Body of pancreas (tissue), 4 donors: ENCODE measurements at regions not wholly inside any gene's neighbourhood (a gene's known extent, or its start where the extent isn't known, plus 50 kb on each side); places are given as distances from the start of the nearest gene placed in this dataset.

ENCODE experiments used
- ATAC-seq: fragments of 150-250 bp; one replicate; pipeline ENCODE4 v1.9.1; 2016
- DNase-seq, 4 donors: peaks; one replicate each; pipeline ENCODE4 v3.0.0-alpha.2; 2019
- H3K27ac ChIP-seq, 4 donors: fragments of 200-600 bp; sonication (generic); 1 replicate in 3 of 4; 2 replicates in 1 of 4; pipeline versions ENCODE4 v1.5.1 to v1.6.1; 2016 to 2019; ENCODE audit warnings: mild to moderate bottlenecking in 1 of 4, mixed read lengths in 1 of 4, moderate library complexity in 1 of 4
- H3K27me3 ChIP-seq, 2 donors: fragments of 200-600 bp; sonication (generic); one replicate each; pipeline ENCODE4 v1.6.0; 2016; ENCODE audit warnings: mild to moderate bottlenecking in 1 of 2
- H3K36me3 ChIP-seq, 2 donors: fragments of 200-600 bp; sonication (generic); replicated peaks in 1 of 2; 2 replicates each; pipeline ENCODE4 v1.5.1; 2016; ENCODE audit warnings: low read depth in 2 of 2; ENCODE audit not compliant: insufficient read depth in 1 of 2
- H3K4me1 ChIP-seq: fragments of 200-600 bp; sonication (generic); one replicate; pipeline ENCODE4 v1.6.0; 2016
- H3K4me3 ChIP-seq, 2 donors: fragments of 200-600 bp; sonication (generic); 1 replicate in 1 of 2; 2 replicates in 1 of 2; pipeline ENCODE4 v1.5.1; 2016 to 2019
- H3K9me3 ChIP-seq, 3 donors: fragments of 200-600 bp; sonication (generic); 1 replicate in 2 of 3; 2 replicates in 1 of 3; pipeline ENCODE4 v1.5.1; 2016
- CTCF ChIP-seq, 7 experiments: fragments of 450-650 bp in 4 of 7; fragments of 200-600 bp in 3 of 7; sonication (generic) in 3 of 7; IDR thresholded peaks; one replicate each; pipeline ENCODE4 v1.5.1; 2016 to 2019; ENCODE audit warnings: antibody characterized with exemption in 7 of 7
- POLR2A ChIP-seq, 3 donors: fragments of 450-650 bp; IDR thresholded peaks; one replicate each; pipeline ENCODE4 v1.6.1; 2016; ENCODE audit warnings: antibody characterized with exemption in 3 of 3, mild to moderate bottlenecking in 2 of 3
- WGBS, 2 donors: methylation state at CpG; one replicate each; pipeline ENCODE4 v1.1.5; 2017; 5-methylcytosine and 5-hydroxymethylcytosine counted together
- intact Hi-C: fragments of 100-400 bp; cut with DNase I; formaldehyde crosslinking; loops from one replicate; pipeline ENCODE4 v1.15.1; 2023

- intact Hi-C loops = no loop called here
Measured at GRCh38 chr3:176442326-176442725, 755.0 kb downstream of the TBL1XR1 start.

GRCh38 chr3:176439729-176440128, 757.6 kb downstream of the TBL1XR1 start:
- H3K36me3 ChIP-seq = no peaks in the 10 kb centered on the region
- no peaks in the 10 kb centered on the region for H3K27me3 ChIP-seq
- intact Hi-C loops = no loop called here
- no peak for DNase-seq
- H3K27ac ChIP-seq = no peak overlapping the region
- no peaks in the 10 kb centered on the region for H3K9me3 ChIP-seq
- no peak for TF ChIP-seq POLR2A (IDR thresholded peaks at IDR 0.05)
- no peak for TF ChIP-seq CTCF (IDR thresholded peaks at IDR 0.05)
- ATAC-seq = no peak
- H3K4me3 ChIP-seq = no peak overlapping the region
- no peaks in the 10 kb centered on the region for H3K4me1 ChIP-seq
- WGBS, 2 donors = 46 to 54% methylated on average over 2 of the region's 2 CpGs

More at GRCh38 chr3:176442326-176442725, 755.0 kb downstream of the TBL1XR1 start:
- Histone ChIP-seq H3K36me3 (no peaks in the 10 kb centered on the region), H3K27ac (no peak overlapping the region), H3K4me1 (no peaks in the 10 kb centered on the region), H3K4me3 (no peak overlapping the region), H3K9me3 (no peaks in the 10 kb centered on the region), H3K27me3 (no peaks in the 10 kb centered on the region)
- no peak for ATAC-seq
- DNase-seq = no peak
- no peak for TF ChIP-seq POLR2A (IDR thresholded peaks at IDR 0.05)
- TF ChIP-seq CTCF (IDR thresholded peaks at IDR 0.05) = no peak

- no peak for DNase-seq
- H3K4me1 ChIP-seq = no peaks in the 10 kb centered on the region
- no peaks in the 10 kb centered on the region for H3K9me3 ChIP-seq
- intact Hi-C loops = no loop called here
- H3K36me3 ChIP-seq = no peaks in the 10 kb centered on the region
- 58% methylated on average over 6 of the region's 6 CpGs for WGBS, 2 donors
- no peak for TF ChIP-seq POLR2A (IDR thresholded peaks at IDR 0.05)
- TF ChIP-seq CTCF (IDR thresholded peaks at IDR 0.05) = no peak
- H3K27ac ChIP-seq = no peak overlapping the region
- H3K4me3 ChIP-seq = no peak overlapping the region
- ATAC-seq = no peak
- no peaks in the 10 kb centered on the region for H3K27me3 ChIP-seq
Measured at GRCh38 chr3:176431991-176432390, 765.3 kb downstream of the TBL1XR1 start.

- intact Hi-C loops = no loop called here
- ATAC-seq (no peak), DNase-seq (no peak)
- H3K4me1 ChIP-seq = no peaks in the 10 kb centered on the region
- H3K9me3 ChIP-seq = no peaks in the 10 kb centered on the region
- 28 to 33% methylated on average over 5 of the region's 5 CpGs for WGBS, 2 donors
- no peak overlapping the region for H3K4me3 ChIP-seq
- H3K27me3 ChIP-seq = no peaks in the 10 kb centered on the region
- no peak for TF ChIP-seq POLR2A (IDR thresholded peaks at IDR 0.05)
- no peak for TF ChIP-seq CTCF (IDR thresholded peaks at IDR 0.05)
- H3K36me3 ChIP-seq = no peaks in the 10 kb centered on the region
- H3K27ac ChIP-seq = no peak overlapping the region
Measured at GRCh38 chr3:176431038-176431418, 766.3 kb downstream of the TBL1XR1 start.

- ATAC-seq (peak; percentile 52), DNase-seq (peak in 2 of 4 donors; percentile 7 to 13)
- Histone ChIP-seq H3K27ac (no peak overlapping the region), H3K36me3 (no peaks in the 10 kb centered on the region), H3K9me3 (no peaks in the 10 kb centered on the region), H3K27me3 (no peaks in the 10 kb centered on the region), H3K4me1 (no peaks in the 10 kb centered on the region), H3K4me3 (no peak overlapping the region)
- intact Hi-C loops = no loop called here
- 28 to 36% methylated on average over 2 of the region's 2 CpGs for WGBS, 2 donors
- TF ChIP-seq CTCF (IDR thresholded peaks at IDR 0.05) (peak in 6 of 7 experiments; percentile 18 to 55 (median 51)), POLR2A (IDR thresholded peaks at IDR 0.05) (no peak)
Measured at GRCh38 chr3:176430244-176431037, 766.8 kb downstream of the TBL1XR1 start.
